AG10803 (cell line): ENCODE measurements at regions not wholly inside any gene's neighbourhood (a gene's known extent, or its start where the extent isn't known, plus 50 kb on each side); places are given as distances from the start of the nearest gene placed in this dataset.

Experiments used
- DNase-seq: peaks from one replicate; pipeline ENCODE4 v3.0.0; 2010; ENCODE audit warnings: low read depth
- H3K4me3 ChIP-seq: 2 replicates; pipeline ENCODE4 v1.5.1; 2011; ENCODE audit warnings: mild to moderate bottlenecking, low read length, control low read depth
- TF ChIP-seq, protein P1 (sequence below): conservative IDR thresholded peaks from 2 replicates; pipeline ENCODE4 v1.5.1; 2011; ENCODE audit warnings: mild to moderate bottlenecking, low read length, control low read depth, inconsistent platforms

DNA sequence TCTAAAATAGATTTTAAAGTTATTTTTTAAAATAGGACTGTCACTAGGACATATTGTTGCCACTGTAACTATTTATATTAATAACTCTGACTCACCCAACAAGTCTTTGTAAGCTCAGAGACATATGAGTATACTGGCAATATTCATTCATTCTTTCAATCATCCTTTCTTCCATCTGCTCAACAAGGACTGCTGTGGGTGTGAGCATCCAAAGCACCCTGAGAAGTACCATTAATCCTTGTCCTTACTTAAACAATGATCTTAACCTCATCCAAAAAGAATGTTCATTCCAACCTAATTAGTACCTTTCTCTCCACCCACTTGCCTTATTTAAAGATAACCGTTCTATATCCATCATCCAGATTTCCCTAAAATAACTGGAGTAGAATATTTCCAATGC, 94.2 kb upstream of the PPP2R3A start:
- H3K4me3 ChIP-seq: no peak overlapping the region
- DNase-seq: no peak
- TF ChIP-seq, protein P1, sequence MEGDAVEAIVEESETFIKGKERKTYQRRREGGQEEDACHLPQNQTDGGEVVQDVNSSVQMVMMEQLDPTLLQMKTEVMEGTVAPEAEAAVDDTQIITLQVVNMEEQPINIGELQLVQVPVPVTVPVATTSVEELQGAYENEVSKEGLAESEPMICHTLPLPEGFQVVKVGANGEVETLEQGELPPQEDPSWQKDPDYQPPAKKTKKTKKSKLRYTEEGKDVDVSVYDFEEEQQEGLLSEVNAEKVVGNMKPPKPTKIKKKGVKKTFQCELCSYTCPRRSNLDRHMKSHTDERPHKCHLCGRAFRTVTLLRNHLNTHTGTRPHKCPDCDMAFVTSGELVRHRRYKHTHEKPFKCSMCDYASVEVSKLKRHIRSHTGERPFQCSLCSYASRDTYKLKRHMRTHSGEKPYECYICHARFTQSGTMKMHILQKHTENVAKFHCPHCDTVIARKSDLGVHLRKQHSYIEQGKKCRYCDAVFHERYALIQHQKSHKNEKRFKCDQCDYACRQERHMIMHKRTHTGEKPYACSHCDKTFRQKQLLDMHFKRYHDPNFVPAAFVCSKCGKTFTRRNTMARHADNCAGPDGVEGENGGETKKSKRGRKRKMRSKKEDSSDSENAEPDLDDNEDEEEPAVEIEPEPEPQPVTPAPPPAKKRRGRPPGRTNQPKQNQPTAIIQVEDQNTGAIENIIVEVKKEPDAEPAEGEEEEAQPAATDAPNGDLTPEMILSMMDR: no peak

DNA sequence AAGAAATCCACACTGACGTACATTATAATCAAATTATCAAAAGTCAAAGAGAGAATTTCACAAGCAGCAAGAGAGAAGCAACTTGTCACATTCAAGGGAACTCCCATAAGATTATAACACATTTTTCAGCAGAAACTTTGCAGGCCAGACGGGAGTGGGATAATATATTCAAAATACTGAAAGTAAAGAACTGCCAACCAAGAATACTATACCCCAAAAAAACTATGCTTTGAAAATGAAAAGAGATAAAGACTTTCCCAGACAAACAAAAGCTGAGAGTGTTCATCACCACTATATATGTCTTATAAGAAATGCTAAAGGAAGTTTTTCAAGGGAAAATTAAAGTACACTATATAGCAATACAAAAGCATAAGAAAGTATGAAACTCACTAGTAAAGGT, 91.5 kb upstream of the PPP2R3A start:
- H3K4me3 ChIP-seq: no peak overlapping the region
- TF ChIP-seq, protein P1: no peak
- DNase-seq: no peak

DNA sequence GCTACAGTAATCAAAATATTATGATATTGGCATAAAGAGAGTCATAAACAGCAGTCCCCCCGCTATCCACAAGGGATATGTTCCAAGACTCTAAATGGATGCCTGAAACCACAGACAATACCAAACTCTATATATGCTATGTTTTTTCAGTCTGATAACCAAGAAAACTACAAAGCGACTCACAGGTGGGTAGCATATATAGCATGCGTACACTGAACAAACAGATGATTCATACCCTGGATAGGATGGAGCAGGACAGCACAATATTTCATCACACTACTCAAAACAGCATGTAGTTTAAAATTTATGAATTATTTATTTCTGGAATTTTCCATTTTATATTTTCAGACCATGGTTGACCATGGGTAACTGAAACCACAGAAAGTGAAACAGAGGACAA, 87.0 kb upstream of the PPP2R3A start:
- no peak overlapping the region for H3K4me3 ChIP-seq
- DNase-seq: no peak
- TF ChIP-seq, protein P1: no peak

DNA sequence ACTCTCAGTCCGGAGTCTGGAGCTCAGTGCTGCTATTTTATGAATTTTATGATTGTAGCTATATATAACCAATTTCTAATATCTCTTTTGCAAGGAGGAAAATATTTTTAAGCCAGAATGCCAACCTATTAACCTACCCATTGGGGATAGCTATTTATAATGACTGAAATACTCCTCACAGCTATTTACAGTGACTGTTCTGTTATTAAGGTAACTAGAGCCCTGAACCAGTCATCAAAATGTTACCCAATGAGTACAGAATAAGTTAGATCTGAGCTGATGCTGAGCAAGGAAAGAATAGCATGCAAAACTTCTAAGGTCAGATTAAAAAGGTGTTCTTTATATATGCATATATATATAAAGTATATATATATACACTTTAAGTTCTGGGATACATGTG, 79.6 kb upstream of the PPP2R3A start:
- TF ChIP-seq, protein P1: no peak
- DNase-seq: no peak
- no peak overlapping the region for H3K4me3 ChIP-seq

DNA sequence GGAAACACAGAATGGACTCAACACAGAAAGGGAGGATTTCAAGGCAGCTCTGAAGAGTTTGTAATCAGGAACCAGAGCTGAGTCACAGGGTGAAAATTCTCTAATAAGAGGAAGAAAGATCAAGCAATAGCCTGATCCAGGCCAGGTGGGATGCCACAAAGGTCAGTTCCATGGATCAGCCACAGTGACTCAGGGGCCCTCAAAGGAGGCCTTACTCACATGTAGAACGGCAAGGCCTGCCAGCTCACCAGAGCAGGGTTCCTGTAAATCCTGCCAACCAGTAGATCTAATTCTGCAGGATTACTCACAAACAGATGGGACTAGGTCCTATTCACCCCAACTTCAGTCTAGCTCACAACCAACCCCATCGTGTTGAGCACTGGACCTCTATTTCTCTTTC, 78.3 kb upstream of the PPP2R3A start:
- TF ChIP-seq, protein P1: no peak
- DNase-seq: peak; percentile 63

DNA sequence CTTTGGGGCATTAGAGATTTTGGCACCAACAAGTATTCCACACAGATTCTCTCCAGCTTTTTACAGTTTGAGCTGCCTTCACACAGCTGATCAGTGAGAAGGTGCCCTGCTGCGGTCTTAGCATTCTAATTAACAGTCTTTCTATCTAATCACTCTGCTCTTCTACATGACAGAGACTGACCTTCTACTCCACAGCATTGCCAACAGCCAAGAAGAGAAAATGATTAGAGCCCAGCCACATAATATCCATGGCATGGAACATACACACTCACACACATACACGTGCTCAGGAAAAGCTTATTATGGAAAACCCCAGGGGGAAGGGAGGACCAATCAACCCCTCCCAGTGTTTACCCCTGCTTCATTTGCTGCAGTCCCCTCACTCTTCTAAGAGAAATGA, 76.1 kb upstream of the PPP2R3A start:
- TF ChIP-seq, protein P1: no peak
- no peak overlapping the region for H3K4me3 ChIP-seq
- DNase-seq: no peak

More for the DNA sequence above, 78.3 kb upstream of the PPP2R3A start:
- H3K4me3 ChIP-seq: no peak overlapping the region

DNA sequence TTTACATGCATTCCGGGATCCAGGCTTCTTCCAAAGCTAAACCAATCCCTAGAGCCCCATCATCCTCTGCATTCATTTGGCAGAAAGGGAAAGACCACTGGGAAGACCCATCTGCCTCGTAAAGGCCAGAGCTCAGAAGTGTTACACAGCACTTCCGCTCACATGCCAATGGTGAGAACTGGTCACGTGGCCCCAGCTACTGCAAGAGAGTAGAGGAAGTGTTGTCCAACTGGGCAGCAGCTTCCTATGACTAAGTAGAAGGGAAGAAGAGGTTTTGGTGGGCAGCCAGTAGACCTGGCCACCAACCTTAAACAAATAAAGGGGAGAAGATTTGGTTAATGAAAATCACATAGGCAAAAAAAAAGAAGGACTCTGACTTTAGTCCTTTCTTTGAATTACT, 74.4 kb upstream of the PPP2R3A start:
- H3K4me3 ChIP-seq: no peak overlapping the region
- TF ChIP-seq, protein P1: no peak
- DNase-seq: no peak
